ENCODE measurements at regions not wholly inside any gene's neighbourhood (a gene's known extent, or its start where the extent isn't known, plus 50 kb on each side); places are given as distances from the start of the nearest gene placed in this dataset.

- TF ChIP-seq, protein P1, sequence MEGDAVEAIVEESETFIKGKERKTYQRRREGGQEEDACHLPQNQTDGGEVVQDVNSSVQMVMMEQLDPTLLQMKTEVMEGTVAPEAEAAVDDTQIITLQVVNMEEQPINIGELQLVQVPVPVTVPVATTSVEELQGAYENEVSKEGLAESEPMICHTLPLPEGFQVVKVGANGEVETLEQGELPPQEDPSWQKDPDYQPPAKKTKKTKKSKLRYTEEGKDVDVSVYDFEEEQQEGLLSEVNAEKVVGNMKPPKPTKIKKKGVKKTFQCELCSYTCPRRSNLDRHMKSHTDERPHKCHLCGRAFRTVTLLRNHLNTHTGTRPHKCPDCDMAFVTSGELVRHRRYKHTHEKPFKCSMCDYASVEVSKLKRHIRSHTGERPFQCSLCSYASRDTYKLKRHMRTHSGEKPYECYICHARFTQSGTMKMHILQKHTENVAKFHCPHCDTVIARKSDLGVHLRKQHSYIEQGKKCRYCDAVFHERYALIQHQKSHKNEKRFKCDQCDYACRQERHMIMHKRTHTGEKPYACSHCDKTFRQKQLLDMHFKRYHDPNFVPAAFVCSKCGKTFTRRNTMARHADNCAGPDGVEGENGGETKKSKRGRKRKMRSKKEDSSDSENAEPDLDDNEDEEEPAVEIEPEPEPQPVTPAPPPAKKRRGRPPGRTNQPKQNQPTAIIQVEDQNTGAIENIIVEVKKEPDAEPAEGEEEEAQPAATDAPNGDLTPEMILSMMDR (conservative IDR thresholded peaks at IDR 0.05) = no peak
- no peak for DNase-seq (ENCODE audit: low read depth, low spot score)
- Mint-ChIP-seq H3K4me3 (no peak overlapping the region), H3K27me3 (ENCODE audit: low read depth) (no peaks in the 10 kb centered on the region), H3K9me3 (no peaks in the 10 kb centered on the region), H3K27ac (ENCODE audit: unreplicated experiment) (no peak overlapping the region), H3K4me1 (peaks cover 23% of the 10 kb centered on the region), H3K36me3 (ENCODE audit: low read depth) (no peaks in the 10 kb centered on the region)
These were observed 175.8 kb downstream of the CSNK2A3 start for GRCh38 chr11:11177156-11177808.

DNA sequence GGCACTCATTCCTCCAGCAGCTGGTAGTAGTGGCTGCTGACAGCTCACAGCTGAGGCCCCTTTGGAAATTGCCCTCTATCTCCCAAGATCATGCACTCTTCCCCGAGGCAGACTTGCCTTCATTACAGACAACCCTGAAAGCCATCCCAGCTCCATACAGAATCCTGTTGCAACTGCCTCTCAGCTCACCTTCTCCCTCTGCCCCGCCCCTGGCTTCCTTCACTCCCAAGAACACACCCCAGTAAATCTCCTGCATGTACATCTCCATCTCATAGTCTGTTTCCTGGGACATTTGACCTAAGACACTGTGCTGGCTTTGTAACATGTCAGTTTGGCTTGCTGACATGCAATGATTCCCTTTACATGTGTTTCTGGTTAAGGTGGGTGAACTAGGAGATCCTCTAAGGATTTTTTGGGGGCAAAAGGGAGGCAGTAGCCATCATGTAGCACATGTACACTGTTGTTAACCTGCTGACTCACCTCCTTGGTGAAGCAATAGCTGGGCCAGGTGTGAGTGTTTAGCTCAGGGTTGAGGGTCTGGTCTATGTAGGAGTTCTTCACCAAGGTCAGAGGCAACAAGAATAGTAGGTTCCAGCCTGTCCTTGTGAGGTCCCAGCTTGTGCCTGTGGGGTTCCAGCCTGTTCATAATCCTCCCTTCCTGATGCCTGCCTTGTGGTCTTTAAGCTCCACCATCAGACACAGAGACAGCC, 179.6 kb downstream of the CSNK2A3 start:
- H3K27me3 Mint-ChIP-seq (ENCODE audit: low read depth) = no peaks in the 10 kb centered on the region
- H3K36me3 Mint-ChIP-seq (ENCODE audit: low read depth) = no peaks in the 10 kb centered on the region
- TF ChIP-seq, protein P1 (conservative IDR thresholded peaks at IDR 0.05) = no peak
- H3K4me1 Mint-ChIP-seq = peaks cover 11% of the 10 kb centered on the region
- H3K9me3 Mint-ChIP-seq = no peaks in the 10 kb centered on the region
- no peak for DNase-seq (ENCODE audit: low read depth, low spot score)
- no peak overlapping the region for H3K4me3 Mint-ChIP-seq
- no peak overlapping the region for H3K27ac Mint-ChIP-seq (ENCODE audit: unreplicated experiment)

- no peaks in the 10 kb centered on the region for H3K36me3 Mint-ChIP-seq (ENCODE audit: low read depth)
- no peak overlapping the region for H3K27ac Mint-ChIP-seq (ENCODE audit: unreplicated experiment)
- no peak overlapping the region for H3K4me3 Mint-ChIP-seq
- TF ChIP-seq, protein P1 (conservative IDR thresholded peaks at IDR 0.05) = no peak
- H3K4me1 Mint-ChIP-seq = peaks cover 8% of the 10 kb centered on the region
- no peaks in the 10 kb centered on the region for H3K9me3 Mint-ChIP-seq
- H3K27me3 Mint-ChIP-seq (ENCODE audit: low read depth) = no peaks in the 10 kb centered on the region
- DNase-seq (ENCODE audit: low read depth, low spot score) = no peak
These were observed 181.2 kb downstream of the CSNK2A3 start for GRCh38 chr11:11171854-11172253.

GRCh38 chr11:11171285-11171684, 181.8 kb downstream of the CSNK2A3 start:
- Mint-ChIP-seq H3K4me1 (peaks cover 8% of the 10 kb centered on the region), H3K27me3 (ENCODE audit: low read depth) (no peaks in the 10 kb centered on the region), H3K36me3 (ENCODE audit: low read depth) (no peaks in the 10 kb centered on the region), H3K9me3 (no peaks in the 10 kb centered on the region), H3K4me3 (no peak overlapping the region), H3K27ac (ENCODE audit: unreplicated experiment) (no peak overlapping the region)
- no peak for DNase-seq (ENCODE audit: low read depth, low spot score)
- TF ChIP-seq, protein P1 (conservative IDR thresholded peaks at IDR 0.05) = no peak

DNA sequence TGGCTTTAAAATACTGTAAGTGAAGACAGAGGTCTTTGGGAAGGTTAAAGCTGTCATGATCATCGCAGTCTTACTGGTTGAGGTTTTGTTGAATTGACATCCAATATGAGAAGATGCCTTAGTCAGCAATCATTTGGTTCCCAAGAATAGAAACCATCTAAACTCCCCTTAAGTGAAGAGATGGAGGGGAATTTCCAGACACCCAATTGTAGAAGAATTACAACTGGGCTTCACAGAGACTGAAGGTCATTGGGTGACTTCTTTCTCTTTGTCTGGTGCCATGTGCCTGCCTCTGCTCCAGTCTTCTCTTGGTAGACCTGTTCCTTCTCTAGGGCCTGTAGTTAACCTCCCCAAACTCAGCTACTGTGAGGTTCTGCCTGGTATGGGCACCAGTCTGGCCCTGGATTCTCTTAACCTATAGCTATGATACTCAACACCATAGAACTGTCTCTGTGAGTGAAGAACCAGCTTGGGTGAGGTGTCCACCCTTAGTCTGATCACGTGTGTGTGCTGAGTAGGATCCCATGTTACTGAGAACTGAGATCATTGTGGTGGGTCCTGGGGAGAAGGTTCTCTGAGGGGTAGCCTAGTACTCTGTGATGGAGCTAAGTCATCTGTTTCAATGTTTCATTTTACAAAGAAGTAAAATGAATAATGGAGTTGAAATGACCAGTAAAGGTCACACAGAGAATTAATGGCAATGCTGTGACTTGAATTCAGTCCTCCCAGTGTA, 182.5 kb downstream of the CSNK2A3 start:
- no peaks in the 10 kb centered on the region for H3K9me3 Mint-ChIP-seq
- no peaks in the 10 kb centered on the region for H3K27me3 Mint-ChIP-seq (ENCODE audit: low read depth)
- DNase-seq (ENCODE audit: low read depth, low spot score) = no peak
- peaks cover 7% of the 10 kb centered on the region for H3K4me1 Mint-ChIP-seq
- H3K36me3 Mint-ChIP-seq (ENCODE audit: low read depth) = no peaks in the 10 kb centered on the region
- H3K27ac Mint-ChIP-seq (ENCODE audit: unreplicated experiment) = no peak overlapping the region
- TF ChIP-seq, protein P1 (conservative IDR thresholded peaks at IDR 0.05) = no peak
- no peak overlapping the region for H3K4me3 Mint-ChIP-seq
